HG02588 (cell line): ENCODE measurements at regions not wholly inside any gene's neighbourhood (a gene's known extent, or its start where the extent isn't known, plus 50 kb on each side); places are given as distances from the start of the nearest gene placed in this dataset.
"Not testable (repeated sequence)": the region's sequence is repeated elsewhere in the genome, so short reads cannot be mapped to it uniquely, and the experiment has no call there.

Experiments used
- ATAC-seq: cut with Tn5 transposase; IDR thresholded peaks from one replicate; pipeline ENCODE4 v1.9.1; 2021; ENCODE audit warnings: mild to moderate bottlenecking, moderate library complexity; ENCODE audit not compliant: unreplicated experiment

- ATAC-seq, result not testable (repeated sequence)
Measured at GRCh38 chr16:16448423-16448822, 69.5 kb downstream of the NPIPA7 start.

DNA sequence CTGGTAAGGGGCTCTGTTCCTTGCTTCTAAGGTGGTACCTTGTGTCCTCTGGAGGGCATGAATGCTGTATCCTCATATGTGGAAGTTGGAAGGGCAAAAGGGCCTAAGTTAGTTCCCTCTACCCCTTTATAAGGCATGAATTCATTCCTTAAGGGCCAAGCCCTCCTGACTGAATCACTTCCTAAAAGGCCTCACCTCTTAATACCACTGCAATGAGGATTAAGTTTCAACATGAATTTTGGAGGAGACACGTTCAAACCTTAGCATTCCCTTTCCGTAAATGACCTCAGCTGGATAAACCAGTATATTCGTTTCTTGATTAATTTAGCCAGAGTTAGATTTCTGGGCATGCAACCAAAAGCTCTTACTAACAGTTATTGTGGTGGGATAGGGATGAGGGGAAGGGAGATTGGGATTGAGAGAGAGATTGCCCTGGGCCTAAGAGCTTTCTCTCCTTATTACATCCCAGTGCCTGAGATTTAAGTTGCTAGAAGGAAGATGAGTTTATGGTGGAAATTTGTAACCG is 70.8 kb downstream of the NPIPA7 start:
- not testable (repeated sequence) for ATAC-seq

GRCh38 chr16:16451721-16452410 is 72.9 kb downstream of the NPIPA7 start:
- not testable (repeated sequence) for ATAC-seq

DNA sequence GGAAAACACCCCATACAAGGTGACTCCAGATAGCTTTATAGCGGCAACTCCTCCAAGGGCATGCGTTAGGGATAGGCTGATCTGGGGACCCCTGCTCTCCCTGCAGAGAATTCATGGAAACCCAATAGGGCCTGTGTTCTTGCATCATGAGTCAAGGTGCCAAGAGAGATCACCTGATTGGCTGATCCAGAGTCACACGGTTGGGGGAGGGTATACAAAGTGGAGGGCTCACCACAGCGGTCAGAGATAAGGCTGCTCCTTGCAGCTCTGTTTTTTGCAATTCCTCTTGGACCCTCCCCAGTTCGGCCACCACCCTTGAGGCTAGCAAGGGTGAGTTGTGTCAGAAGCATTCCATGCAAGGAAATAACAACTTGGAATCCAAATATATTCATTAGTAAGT is 79.6 kb downstream of the NPIPA7 start:
- not testable (repeated sequence) for ATAC-seq

DNA sequence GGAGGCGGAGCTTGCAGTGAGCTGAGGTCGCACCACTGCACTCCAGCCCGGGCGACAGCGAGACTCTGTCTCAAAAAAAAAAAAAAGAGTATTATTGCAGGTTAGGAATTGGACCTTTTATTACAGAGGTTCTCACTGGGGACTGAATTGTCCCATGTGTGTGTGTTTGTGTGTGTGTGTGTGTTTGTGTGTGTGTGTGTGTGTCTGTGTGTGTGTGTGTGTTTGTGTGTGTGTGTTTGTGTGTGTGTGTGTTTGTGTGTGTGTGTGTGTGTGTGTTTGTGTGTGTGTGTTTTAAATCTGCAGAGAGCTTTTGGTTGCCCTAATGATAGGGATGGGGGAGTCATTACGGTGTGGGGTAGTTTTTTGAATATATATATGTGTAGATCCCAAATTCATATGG is 84.9 kb downstream of the NPIPA7 start:
- not testable (repeated sequence) for ATAC-seq

- not testable (repeated sequence) for ATAC-seq
Measured at GRCh38 chr16:16488919-16489318, 110.0 kb downstream of the NPIPA7 start.

GRCh38 chr16:16489466-16489865 is 110.5 kb downstream of the NPIPA7 start:
- not testable (repeated sequence) for ATAC-seq

DNA sequence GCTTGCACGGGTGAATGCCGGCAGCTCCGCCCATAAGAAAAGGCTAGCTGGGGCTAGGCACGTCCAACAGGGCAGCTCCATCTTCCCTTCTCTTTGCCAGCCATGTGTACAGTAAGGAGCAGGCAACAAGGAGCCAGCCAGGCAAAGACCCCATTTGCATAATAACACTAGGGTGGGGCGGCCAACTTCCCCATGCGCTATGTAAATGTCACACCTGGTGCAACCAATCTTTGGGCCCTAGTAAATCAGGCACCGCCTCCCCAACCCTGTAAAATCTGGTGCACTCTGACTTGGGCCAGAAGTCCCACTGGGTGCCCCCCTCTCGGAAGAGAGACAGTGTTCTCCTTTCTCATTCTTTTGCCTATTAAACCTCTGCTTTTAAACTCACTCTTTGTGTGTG is 115.2 kb downstream of the NPIPA7 start:
- ATAC-seq, result not testable (repeated sequence)

- ATAC-seq, result not testable (repeated sequence)
Measured at GRCh38 chr16:16494998-16495397, 116.1 kb downstream of the NPIPA7 start.

DNA sequence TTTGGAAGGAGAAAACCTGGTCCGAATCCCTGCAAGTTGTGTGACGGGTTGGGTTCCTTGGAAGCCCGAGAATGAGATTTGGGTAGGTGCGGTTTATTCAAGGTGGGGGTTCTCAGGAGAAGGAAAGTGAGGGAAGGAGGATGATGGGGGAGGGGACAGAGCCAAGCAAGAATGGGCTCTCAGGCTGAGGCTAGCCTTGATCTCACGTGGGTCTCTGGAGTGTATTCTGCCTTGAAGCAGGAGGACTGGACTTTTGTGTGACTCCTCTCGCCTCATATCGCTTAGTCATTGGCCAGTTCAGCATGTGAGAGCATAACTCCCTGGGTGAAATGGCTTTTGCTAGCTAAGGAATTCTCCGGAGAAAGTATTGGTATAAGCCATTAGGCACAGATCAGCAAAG is 120.9 kb downstream of the NPIPA7 start:
- ATAC-seq, result not testable (repeated sequence)

DNA sequence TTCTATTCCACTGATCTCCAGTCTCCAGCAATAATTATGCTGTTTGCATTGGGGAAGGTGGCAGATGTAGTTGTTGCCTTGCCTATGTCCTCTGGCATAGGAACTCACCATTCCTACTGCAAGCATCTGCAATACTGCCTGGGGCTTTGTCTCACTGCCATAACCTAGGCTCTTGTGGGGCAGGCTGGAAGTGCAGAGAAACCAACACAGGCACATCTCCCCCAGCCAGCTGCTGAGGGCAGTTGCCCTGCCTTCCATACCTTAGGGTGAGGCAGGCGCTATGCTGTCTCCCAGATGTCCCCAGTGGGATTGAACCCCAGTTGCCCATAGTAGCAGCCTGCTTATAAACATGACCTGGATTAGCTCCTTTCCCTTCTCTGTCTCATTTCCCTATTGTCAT is 128.1 kb downstream of the NPIPA7 start:
- ATAC-seq, result not testable (repeated sequence)

DNA sequence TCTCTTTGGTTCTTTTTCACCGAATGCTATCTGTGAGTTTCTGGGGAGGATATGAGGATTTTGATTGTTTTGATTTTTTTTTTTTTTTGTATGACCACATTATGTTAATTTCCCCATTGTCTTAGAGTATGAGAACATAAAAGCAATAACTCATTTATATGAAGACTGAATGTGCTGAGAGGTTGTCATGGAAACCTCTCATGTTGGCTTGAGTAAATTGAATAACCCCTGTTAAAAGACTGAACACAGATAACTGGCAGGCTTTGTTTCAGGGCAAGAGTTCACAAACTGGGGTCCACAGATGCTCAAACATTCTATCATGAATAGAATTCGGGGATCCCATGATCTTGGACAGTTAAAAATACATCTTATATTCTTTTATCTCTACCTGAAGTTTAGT is 129.4 kb downstream of the NPIPA7 start:
- ATAC-seq, result not testable (repeated sequence)

DNA sequence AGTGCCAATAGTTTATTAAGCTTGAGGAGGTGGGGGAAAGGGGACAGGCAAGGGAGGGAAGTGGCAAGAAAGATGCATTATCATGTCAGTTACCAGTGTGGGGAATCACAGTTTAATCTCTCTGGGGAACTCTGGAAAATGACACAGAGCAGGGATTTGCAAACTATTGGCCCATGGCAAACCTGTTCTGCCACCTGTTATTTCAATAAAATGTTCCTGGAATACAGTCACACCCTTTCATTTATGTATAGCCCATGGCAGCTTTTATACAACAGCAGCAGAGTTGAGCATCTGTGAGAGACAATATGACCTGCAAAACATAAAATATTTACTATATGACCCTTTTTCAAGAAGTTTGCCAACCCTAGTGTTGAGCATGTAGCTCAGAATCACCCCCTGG is 140.5 kb downstream of the NPIPA7 start:
- ATAC-seq, result not testable (repeated sequence)

GRCh38 chr16:16521239-16522002 is 142.5 kb downstream of the NPIPA7 start:
- not testable (repeated sequence) for ATAC-seq

DNA sequence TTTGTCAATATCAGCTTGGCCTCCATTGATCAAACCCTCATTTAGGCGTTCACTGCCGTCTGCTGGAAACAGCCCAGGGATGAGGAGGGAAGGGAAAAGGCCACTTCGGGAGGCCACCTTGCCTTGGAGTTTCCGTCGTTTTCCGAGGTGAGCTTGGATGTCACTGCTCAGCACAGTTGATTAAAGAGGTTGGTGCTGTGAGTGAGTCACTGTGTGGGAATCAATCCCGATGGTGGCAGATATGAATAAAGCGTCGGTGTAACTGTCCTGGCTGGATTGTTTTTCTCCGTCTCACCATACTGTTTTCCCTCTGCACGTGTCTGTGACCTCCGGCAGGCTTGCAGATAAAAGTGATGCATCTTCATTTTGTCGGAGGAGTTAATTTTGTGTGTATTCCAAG is 148.1 kb downstream of the NPIPA7 start:
- not testable (repeated sequence) for ATAC-seq

- not testable (repeated sequence) for ATAC-seq
Measured at GRCh38 chr16:16530744-16531143, 151.8 kb downstream of the NPIPA7 start.

DNA sequence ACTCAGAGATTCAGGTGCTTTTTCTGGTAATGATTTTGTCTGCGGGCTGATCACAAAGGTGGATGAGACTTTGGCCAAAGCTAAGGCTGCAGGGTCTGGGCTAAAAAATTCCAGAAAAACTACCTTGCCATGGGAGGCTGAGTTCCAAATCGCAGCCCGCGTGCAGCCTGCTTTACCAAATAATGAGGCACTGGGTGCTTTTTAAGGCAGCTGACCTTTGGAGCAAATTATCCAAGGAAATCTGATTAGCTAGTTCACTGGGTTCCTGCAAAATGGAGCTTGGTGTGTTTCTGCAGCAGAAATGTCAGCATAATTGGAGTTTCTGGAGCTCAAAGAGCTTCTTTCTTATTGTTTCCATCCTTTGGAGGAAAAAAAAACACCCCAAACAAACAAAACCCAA is 156.6 kb downstream of the NPIPA7 start:
- not testable (repeated sequence) for ATAC-seq

- ATAC-seq, result not testable (repeated sequence)
Measured at GRCh38 chr16:16536151-16536550, 157.2 kb downstream of the NPIPA7 start.

GRCh38 chr16:16549710-16550109 is 170.8 kb downstream of the NPIPA7 start:
- ATAC-seq, result not testable (repeated sequence)

DNA sequence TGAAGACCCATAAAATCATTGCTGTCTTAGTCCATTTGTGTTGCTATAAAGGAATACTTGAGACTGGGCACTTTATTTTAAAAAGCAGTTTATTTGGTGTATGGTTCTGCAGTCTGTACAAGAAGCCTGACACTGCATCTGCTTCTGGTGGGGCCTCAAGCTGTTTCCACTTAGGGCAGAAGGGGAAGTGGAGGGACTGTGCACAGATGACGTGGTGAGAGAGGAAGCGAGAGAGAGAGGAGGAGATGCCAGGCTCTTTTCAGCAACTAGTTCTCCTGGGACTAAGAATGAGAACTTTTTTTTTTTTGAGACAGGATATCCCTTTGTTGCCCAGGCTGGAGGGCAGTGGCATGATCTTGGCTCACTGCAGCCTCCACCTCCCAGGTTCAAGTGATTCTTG is 171.9 kb downstream of the NPIPA7 start:
- not testable (repeated sequence) for ATAC-seq

GRCh38 chr16:16552819-16553340 is 173.9 kb downstream of the NPIPA7 start:
- ATAC-seq, result not testable (repeated sequence)
